T1000 (cell line): ENCODE measurements at regions not wholly inside any gene's neighbourhood (a gene's known extent, or its start where the extent isn't known, plus 50 kb on each side); places are given as distances from the start of the nearest gene placed in this dataset.

Experiments
- DNase-seq: peaks from one replicate; lab custom pipeline; 2025; ENCODE audit warnings: mixed read lengths; lab: John Stamatoyannopoulos, UW

GRCh38 chr9:86695910-86696424, 251.3 kb downstream of the GAS1 start:
- DNase-seq, result no peak

DNA sequence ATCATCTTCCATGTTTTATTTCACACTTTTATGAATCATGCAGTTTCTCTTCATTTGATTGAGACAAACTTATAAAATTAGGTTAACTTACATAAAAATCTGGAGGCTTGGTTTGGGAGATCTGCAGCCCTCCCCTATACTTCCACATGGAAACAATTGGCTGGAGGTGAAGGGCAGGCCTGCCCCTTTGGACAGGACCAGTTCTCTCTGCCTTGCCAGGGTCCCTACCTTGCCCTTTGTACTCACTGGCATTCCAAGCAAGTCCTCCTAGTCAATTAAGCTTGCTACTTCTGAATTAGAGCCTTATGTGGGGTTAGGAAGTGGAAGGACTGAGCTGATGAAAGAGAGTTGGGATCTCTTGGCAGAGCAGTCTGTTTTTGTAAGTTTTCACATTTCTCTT, 257.3 kb downstream of the GAS1 start:
- no peak for DNase-seq

DNA sequence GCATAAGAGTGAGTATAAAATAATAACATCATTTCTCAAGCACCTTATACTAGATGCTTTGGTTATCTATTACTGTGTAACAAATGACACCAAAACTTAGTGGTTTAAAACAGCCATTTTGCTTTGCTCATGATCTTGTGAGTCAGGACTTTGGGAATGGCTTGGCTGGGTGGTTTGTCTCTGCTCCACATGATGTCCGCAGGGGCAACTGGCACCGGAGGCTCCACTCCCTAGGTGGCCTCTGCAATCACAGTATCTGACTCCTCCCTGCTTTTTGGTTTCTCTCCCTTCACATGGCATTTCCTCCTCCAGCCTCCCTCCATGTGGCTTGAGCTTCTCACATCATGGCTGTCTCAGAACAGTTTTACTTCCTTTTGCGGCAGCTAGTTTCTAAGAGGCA, 259.5 kb downstream of the GAS1 start:
- no peak for DNase-seq

- no peak for DNase-seq
Observed at GRCh38 chr9:86685556-86685955, 261.8 kb downstream of the GAS1 start.

GRCh38 chr9:86684148-86684547, 263.2 kb downstream of the GAS1 start:
- no peak for DNase-seq

GRCh38 chr9:86682240-86682639, 265.1 kb downstream of the GAS1 start:
- DNase-seq, result no peak

DNA sequence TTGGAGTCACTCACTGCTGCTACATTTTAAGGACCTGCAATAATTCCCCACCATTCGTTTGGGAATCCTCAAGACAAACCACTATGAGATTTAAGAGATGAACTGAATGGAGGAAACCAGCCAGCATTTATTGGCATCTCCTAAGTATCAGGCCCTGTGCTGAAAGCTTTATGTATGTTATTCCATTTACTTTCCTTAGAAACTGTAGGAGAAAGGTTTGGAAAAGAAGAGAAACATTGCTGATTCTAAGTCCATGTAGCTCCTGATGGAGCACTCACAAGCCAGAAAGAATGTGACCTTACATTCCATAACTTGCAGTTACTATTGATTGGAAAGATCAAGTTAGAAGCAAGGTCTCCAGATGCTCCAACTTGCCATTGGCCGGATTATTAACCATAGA, 267.4 kb downstream of the GAS1 start:
- DNase-seq, result no peak

DNA sequence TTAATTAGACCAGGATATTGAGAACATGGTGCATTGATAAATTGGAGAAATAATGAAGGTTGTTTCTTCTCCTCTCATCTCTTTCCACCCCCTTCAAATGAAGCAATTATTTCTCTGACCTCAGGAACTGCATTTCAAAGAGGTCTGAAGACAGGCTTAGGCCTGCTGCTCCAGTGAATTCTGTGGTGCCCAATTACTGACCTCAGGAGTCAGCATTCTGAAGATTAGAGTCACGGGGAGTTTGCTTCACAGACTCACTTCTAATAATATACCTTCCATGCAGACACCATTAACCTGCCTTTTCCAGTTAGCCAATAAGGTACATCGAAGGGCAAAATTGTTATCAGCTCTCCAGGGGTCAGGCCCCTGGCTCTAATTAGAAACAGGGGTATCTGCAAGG, 270.9 kb downstream of the GAS1 start:
- DNase-seq, result no peak

- DNase-seq, result no peak
Observed at GRCh38 chr9:86675805-86676204, 271.5 kb downstream of the GAS1 start.

DNA sequence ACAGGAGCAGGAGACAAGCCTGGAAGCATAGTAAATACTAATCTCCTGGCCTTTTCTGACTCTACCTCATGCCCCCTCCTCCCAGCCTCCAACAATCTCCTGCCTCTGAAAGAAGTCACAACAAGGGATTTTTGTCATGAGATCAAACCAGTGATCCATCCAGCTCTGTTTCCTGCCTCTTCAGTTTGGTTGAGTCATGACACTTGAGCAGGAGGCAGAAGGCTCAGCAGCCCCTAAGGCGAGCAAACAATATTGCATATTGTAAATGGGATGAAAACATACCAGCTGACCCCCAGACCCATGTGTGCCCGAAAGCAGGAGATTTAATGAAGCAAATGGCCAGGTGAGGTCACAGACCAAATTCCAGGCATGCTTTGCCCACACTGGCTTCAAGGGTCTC, 272.8 kb downstream of the GAS1 start:
- no peak for DNase-seq

DNA sequence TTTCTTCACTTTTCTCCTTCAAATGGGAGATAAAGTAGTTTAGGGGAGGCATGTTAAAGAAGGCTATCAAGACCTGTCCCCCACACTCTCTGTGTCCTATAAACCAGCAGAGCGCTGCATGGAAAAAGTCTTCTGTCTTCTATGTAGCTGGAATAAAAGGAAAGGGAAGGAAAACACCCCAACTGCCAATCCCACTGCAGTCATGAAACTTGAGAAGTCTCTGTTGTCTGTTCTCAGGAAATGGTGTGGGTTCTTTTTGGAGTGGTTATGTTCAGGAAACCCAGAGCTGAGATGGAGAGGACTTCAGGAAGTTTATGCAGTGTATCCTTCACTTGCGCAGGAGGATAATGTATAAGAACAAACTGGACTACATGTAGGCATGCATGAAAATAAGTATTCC, 274.3 kb downstream of the GAS1 start:
- no peak for DNase-seq

GRCh38 chr9:86672301-86672700, 275.0 kb downstream of the GAS1 start:
- DNase-seq, result no peak

- DNase-seq, result no peak
Observed at GRCh38 chr9:86671018-86671417, 276.3 kb downstream of the GAS1 start.

- no peak for DNase-seq
Observed at GRCh38 chr9:86670536-86670935, 276.8 kb downstream of the GAS1 start.

GRCh38 chr9:86670076-86670475, 277.2 kb downstream of the GAS1 start:
- DNase-seq, result no peak

GRCh38 chr9:86669422-86669821, 277.9 kb downstream of the GAS1 start:
- no peak for DNase-seq

- DNase-seq, result no peak
Observed at GRCh38 chr9:86668488-86668887, 278.8 kb downstream of the GAS1 start.

- DNase-seq, result peak; percentile 54
Observed at GRCh38 chr9:86667307-86667706, 280.0 kb downstream of the GAS1 start.

- no peak for DNase-seq
Observed at GRCh38 chr9:86665416-86665815, 281.9 kb downstream of the GAS1 start.

GRCh38 chr9:86664603-86665002, 282.7 kb downstream of the GAS1 start:
- DNase-seq, result no peak

- no peak for DNase-seq
Observed at GRCh38 chr9:86663905-86664304, 283.4 kb downstream of the GAS1 start.

- no peak for DNase-seq
Observed at GRCh38 chr9:86662890-86663468, 284.3 kb downstream of the GAS1 start.

DNA sequence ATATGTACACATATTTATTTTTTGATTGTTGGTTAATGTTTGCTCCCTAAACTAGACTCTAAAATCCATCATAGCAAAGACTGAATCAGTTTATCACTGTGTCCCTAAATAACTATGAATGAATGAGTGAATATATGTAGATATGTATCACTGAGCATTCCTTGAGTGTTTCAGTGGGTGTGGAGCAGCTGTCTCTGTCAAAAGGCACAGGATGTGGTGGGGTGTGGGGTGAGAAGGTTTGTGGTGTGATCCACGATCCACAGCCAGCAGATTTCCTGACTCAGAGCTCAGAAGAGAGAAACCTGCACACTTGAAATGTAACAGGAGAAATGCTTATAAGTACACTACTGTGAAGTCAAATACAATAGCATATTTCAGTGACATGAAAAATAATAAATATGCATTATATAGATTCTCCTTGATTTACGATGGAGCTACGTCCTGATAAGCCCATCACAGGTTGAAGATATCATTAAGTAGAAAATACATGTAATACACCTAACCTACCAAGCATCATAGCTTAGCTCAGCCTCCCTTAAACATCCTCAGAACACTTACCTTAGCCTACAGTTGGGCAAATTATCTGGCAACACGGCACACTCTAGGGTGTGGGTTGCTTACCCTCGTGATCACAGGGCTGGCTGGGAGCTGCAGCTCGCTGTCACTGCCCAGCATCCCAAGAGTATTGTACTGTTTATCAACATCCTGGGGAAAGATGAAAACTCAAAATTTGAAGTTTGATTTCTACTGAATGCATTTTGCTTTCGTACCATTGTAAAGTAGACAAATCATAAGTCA, 287.0 kb downstream of the GAS1 start:
- no peak for DNase-seq
